SU-DHL-6 (cell line): ENCODE measurements at regions not wholly inside any gene's neighbourhood (a gene's known extent, or its start where the extent isn't known, plus 50 kb on each side); places are given as distances from the start of the nearest gene placed in this dataset.

Experiments used
- CTCF ChIP-seq: fragments of 200-600 bp; sonication (generic); IDR thresholded peaks from one replicate; pipeline ENCODE4 v1.5.1; 2017; ENCODE audit warnings: antibody characterized with exemption, mild to moderate bottlenecking, low read length, moderate library complexity; ENCODE audit not compliant: insufficient read depth, poor library complexity, severe bottlenecking
- EZH2phosphoT487 ChIP-seq: fragments of 200-600 bp; sonication (generic), shearing (Covaris generic); conservative IDR thresholded peaks from 2 replicates; pipeline ENCODE4 v1.6.1; 2018; ENCODE audit warnings: mild to moderate bottlenecking, antibody characterized with exemption, low read length, moderate library complexity, mixed read lengths

GRCh38 chr10:91164520-91165065 lies 55.9 kb upstream of the PCGF5 start:
- no peak for TF ChIP-seq CTCF
- TF ChIP-seq EZH2phosphoT487: no peak
